HEK293T (cell line): ENCODE measurements at regions not wholly inside any gene's neighbourhood (a gene's known extent, or its start where the extent isn't known, plus 50 kb on each side); places are given as distances from the start of the nearest gene placed in this dataset.

Source experiments
- ELF4 ChIP-seq: fragments of 450-650 bp; IDR thresholded peaks from 2 replicates; pipeline ENCODE4 v1.6.1; 2017; ENCODE audit warnings: antibody characterized with exemption
- FOXK2 ChIP-seq: fragments of 450-650 bp; IDR thresholded peaks from 2 replicates; pipeline ENCODE4 v1.6.1; 2016; ENCODE audit warnings: mild to moderate bottlenecking
- HDGF ChIP-seq: fragments of 450-650 bp; IDR thresholded peaks from 2 replicates; pipeline ENCODE4 v1.6.1; 2017; ENCODE audit warnings: antibody characterized with exemption, borderline replicate concordance
- SP1 ChIP-seq: fragments of 450-650 bp; IDR thresholded peaks from 2 replicates; pipeline ENCODE4 v1.6.1; 2017
- TARDBP ChIP-seq: fragments of 450-650 bp; IDR thresholded peaks from 2 replicates; pipeline ENCODE4 v1.6.1; 2016

DNA sequence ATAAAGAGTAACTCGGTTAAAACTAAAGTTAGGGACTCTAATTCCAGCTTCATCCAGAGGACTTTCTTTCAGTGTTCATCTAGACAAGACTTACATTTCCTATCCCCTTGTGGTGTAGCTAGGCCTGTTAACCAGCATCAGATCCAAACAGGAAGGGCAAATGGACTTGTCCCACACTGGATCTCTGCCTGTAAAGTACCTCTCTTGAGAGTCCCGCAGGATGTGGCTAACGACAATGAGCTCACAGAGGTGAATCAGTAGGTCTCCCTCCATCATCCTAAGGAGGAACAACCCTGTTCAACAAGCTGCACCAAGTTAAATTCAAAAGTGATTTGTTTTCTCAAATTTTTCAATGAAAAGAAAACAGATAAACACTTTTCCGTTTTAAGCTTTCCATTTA lies 412.3 kb upstream of the RGPD4 start:
- TF ChIP-seq TARDBP (no peak), ELF4 (no peak), SP1 (no peak), HDGF (no peak), FOXK2 (no peak)
